ENCODE measurements at regions not wholly inside any gene's neighbourhood (a gene's known extent, or its start where the extent isn't known, plus 50 kb on each side); places are given as distances from the start of the nearest gene placed in this dataset.

DNA sequence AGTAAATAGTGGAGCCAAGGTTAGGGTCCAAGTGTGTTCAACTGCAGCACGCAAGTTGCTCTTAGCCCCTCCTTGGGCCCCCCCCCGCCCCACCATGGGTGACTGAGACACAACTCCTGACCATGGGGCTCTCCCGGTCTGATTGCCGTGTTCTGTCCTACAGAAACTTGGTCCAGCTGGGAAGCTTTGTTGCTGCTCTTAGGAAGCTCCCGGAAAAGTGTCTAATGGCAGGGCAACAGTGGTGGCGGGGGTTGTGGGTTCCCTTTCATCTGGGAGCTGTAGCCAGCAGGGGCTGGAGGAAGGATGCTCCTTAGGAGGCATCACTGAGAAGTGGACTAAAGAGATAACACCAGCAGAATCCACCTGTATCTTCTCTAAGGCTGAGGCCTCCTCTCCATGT lies 111.1 kb downstream of the CYP26B1 start:
- TF ChIP-seq POLR2AphosphoS5 (IDR thresholded peaks at IDR 0.05; ENCODE audit: low read depth, low read length) (no peak), CHD1 (IDR thresholded peaks at IDR 0.05; ENCODE audit: low read depth, low read length) (no peak), EGR1 (IDR thresholded peaks at IDR 0.05; ENCODE audit: borderline replicate concordance, low read depth, low read length) (no peak), JUN (IDR thresholded peaks at IDR 0.05; ENCODE audit: low read depth, low read length) (no peak), CBX8 (IDR thresholded peaks at IDR 0.05; ENCODE audit: borderline replicate concordance, low read depth, low read length) (no peak), FOSL1 (IDR thresholded peaks at IDR 0.05; ENCODE audit: insufficient read depth, low read depth, low read length) (no peak), TCF12 (IDR thresholded peaks at IDR 0.05; ENCODE audit: low read depth, low read length) (no peak), SIX5 (IDR thresholded peaks at IDR 0.05; ENCODE audit: low read depth, low read length) (no peak), GABPA (IDR thresholded peaks at IDR 0.05; ENCODE audit: borderline replicate concordance, insufficient read depth, low read length) (no peak)
- DNase-seq (ENCODE audit: low read depth in 1 of 2, low spot score in 2 of 2) = no peak
- Histone ChIP-seq H3K4me2 (ENCODE audit: insufficient read depth in 1 of 2, low read depth in 2 of 2, low read length in 2 of 2) (no peak overlapping the region), H4K8ac (ENCODE audit: extremely low read depth, insufficient read depth, low read length) (no peak overlapping the region), H3K4me1 (replicated peaks in 1 of 4; ENCODE audit: control insufficient read depth in 3 of 4, insufficient read depth in 4 of 4, low read length in 3 of 4) (peaks cover 0 to 2% (median 0%) of the 10 kb centered on the region in 4 experiments; a peak in 2 of 7 replicates), H3K27me3 (replicated peaks in 1 of 4; ENCODE audit: control insufficient read depth in 3 of 4, extremely low read depth in 1 of 4, insufficient read depth in 3 of 4, low read length in 3 of 4) (no peaks in the 10 kb centered on the region), H4K91ac (replicated peaks; ENCODE audit: insufficient read length, low read length) (no peak overlapping the region), H3K14ac (ENCODE audit: insufficient read length) (no peak overlapping the region), H3K23ac (ENCODE audit: insufficient read length) (no peak overlapping the region), H3K9ac (replicated peaks in 1 of 4; ENCODE audit: extremely low read depth in 1 of 4, low read depth in 3 of 4, low read length in 3 of 4) (no peak overlapping the region), H2BK15ac (ENCODE audit: low read length) (no peak overlapping the region), H4K20me1 (replicated peaks in 1 of 2; ENCODE audit: control insufficient read depth in 1 of 2, insufficient read depth in 2 of 2, low read length in 2 of 2) (no peaks in the 10 kb centered on the region), H3K18ac (ENCODE audit: extremely low read depth, low read length) (no peak overlapping the region), H3K4ac (replicated peaks; ENCODE audit: insufficient read length, low read depth, low read length) (no peak overlapping the region), H3K79me1 (ENCODE audit: low read depth, low read length) (no peaks in the 10 kb centered on the region), H3K79me2 (ENCODE audit: control insufficient read depth in 1 of 2, insufficient read depth in 2 of 2, low read length in 2 of 2) (no peaks in the 10 kb centered on the region), H3K56ac (replicated peaks; ENCODE audit: insufficient read length, low read depth, low read length) (no peak overlapping the region), H3K23me2 (ENCODE audit: low read depth, low read length) (no peaks in the 10 kb centered on the region; the same call in 1 of the 2 replicates), H3K27ac (ENCODE audit: low read depth, low read length) (no peak overlapping the region), H2BK5ac (ENCODE audit: low read depth, low read length) (no peak overlapping the region), H4K5ac (ENCODE audit: insufficient read length, low read depth, low read length) (no peak overlapping the region), H2AFZ (ENCODE audit: low read length) (no peak overlapping the region), H3K4me3 (ENCODE audit: extremely low read depth in 1 of 4, insufficient read depth in 2 of 4, low read depth in 3 of 4, low read length in 4 of 4) (no peak overlapping the region), H3K9me3 (ENCODE audit: insufficient read depth in 2 of 2, low read depth in 1 of 2, low read length in 1 of 2) (no peaks in the 10 kb centered on the region), H2AK5ac (ENCODE audit: low read depth, low read length) (no peak overlapping the region), H2BK20ac (ENCODE audit: low read length) (no peak overlapping the region), H2BK12ac (ENCODE audit: low read depth, low read length) (no peak overlapping the region), H2BK120ac (replicated peaks; ENCODE audit: low read depth, low read length) (no peak overlapping the region), H3K36me3 (ENCODE audit: control insufficient read depth in 2 of 4, insufficient read depth in 4 of 4, low read length in 3 of 4) (no peaks in the 10 kb centered on the region)
- no peak for FAIRE-seq
- CTCF ChIA-PET (ENCODE audit: partially characterized antibody) = interaction anchor here (1.3 kb wide), 1 partner anchor 101 kb away, joined by 3 read pairs; no protein-coding TSS in a partner anchor
- POLR2A ChIA-PET (ENCODE audit: partially characterized antibody) = no interaction called here
- 94% methylated on average over 4 of the region's 6 CpGs; no CpG with 5 or more reads in 1 of the 2 experiments for WGBS, 2 experiments (ENCODE audit: extremely low coverage in 1 of 2, insufficient coverage in 1 of 2, insufficient read length in 1 of 2, insufficient replicate concordance in 2 of 2, low coverage in 1 of 2, low lambda C conversion rate in 2 of 2, missing lambda C conversion rate in 1 of 2)
